CD14-positive monocyte (primary cell): ENCODE measurements at regions not wholly inside any gene's neighbourhood (a gene's known extent, or its start where the extent isn't known, plus 50 kb on each side); places are given as distances from the start of the nearest gene placed in this dataset.

Experiments
- DNase-seq, 3 donors: peaks; one replicate each; pipeline ENCODE4 v3.0.0-alpha.2; 2011 to 2022
- H2AFZ ChIP-seq: 2 replicates; pipeline ENCODE4 v1.6.0; 2012; ENCODE audit warnings: mild to moderate bottlenecking, low read depth, low read length, inconsistent platforms; ENCODE audit not compliant: insufficient read depth, poor library complexity, severe bottlenecking
- H3K27ac ChIP-seq, 2 donors: 1 replicate in 1 of 2; 2 replicates in 1 of 2; pipeline ENCODE4 v1.5.1; 2012 to 2013; ENCODE audit warnings: low read length in 2 of 2, control low read depth in 1 of 2, inconsistent platforms in 1 of 2, low read depth in 1 of 2, mild to moderate bottlenecking in 1 of 2
- H3K27me3 ChIP-seq, 2 donors: one replicate each; pipeline versions ENCODE4 v1.6.0 to v1.6.1; 2011 to 2013; ENCODE audit warnings: low read length in 2 of 2; ENCODE audit not compliant: control insufficient read depth in 2 of 2, insufficient read depth in 2 of 2
- H3K36me3 ChIP-seq, 2 donors: replicated peaks in 1 of 2; 1 replicate in 1 of 2; 2 replicates in 1 of 2; pipeline versions ENCODE4 v1.5.1 to v1.6.1; 2012 to 2013; ENCODE audit warnings: low read length in 2 of 2, control low read depth in 1 of 2, inconsistent platforms in 1 of 2, mild to moderate bottlenecking in 1 of 2; ENCODE audit not compliant: insufficient read depth in 2 of 2, control insufficient read depth in 1 of 2
- H3K4me1 ChIP-seq, 2 donors: 1 replicate in 1 of 2; 2 replicates in 1 of 2; pipeline versions ENCODE4 v1.5.1 to v1.6.1; 2012 to 2013; ENCODE audit warnings: low read length in 2 of 2, control low read depth in 1 of 2, inconsistent platforms in 1 of 2, mild to moderate bottlenecking in 1 of 2, moderate library complexity in 1 of 2; ENCODE audit not compliant: insufficient read depth in 2 of 2, control insufficient read depth in 1 of 2
- H3K4me2 ChIP-seq: replicated peaks from 2 replicates; pipeline ENCODE3; 2012; ENCODE audit warnings: low read length, moderate library complexity, mild to moderate bottlenecking; ENCODE audit not compliant: poor library complexity, severe bottlenecking; ENCODE audit errors: extremely low read depth
- H3K4me3 ChIP-seq, 3 experiments: fragments of 200-600 bp in 1 of 3; sonication (generic) in 1 of 3; replicated peaks in 1 of 3; 1 replicate in 2 of 3; 2 replicates in 1 of 3; pipeline ENCODE4 v1.5.1; 2011 to 2013; ENCODE audit warnings: low read length in 3 of 3, mild to moderate bottlenecking in 3 of 3, control low read depth in 2 of 3, low read depth in 2 of 3, inconsistent platforms in 1 of 3, moderate library complexity in 1 of 3
- H3K79me2 ChIP-seq: 2 replicates; pipeline ENCODE4 v1.6.0; 2012; ENCODE audit warnings: mild to moderate bottlenecking, control low read depth, inconsistent platforms, low read length, moderate library complexity; ENCODE audit not compliant: insufficient read depth
- H3K9ac ChIP-seq: 2 replicates; pipeline ENCODE4 v1.6.0; 2017; ENCODE audit warnings: low read length, mild to moderate bottlenecking; ENCODE audit not compliant: insufficient read depth, poor library complexity, severe bottlenecking
- H3K9me3 ChIP-seq, 2 donors: replicated peaks in 1 of 2; 1 replicate in 1 of 2; 2 replicates in 1 of 2; pipeline versions ENCODE4 v1.5.1 to v1.6.1; 2012 to 2013; ENCODE audit warnings: low read length in 2 of 2, control low read depth in 1 of 2; ENCODE audit not compliant: control insufficient read depth in 1 of 2, insufficient read depth in 1 of 2
- H4K20me1 ChIP-seq: 2 replicates; pipeline ENCODE4 v1.6.0; 2012; ENCODE audit warnings: mild to moderate bottlenecking, low read length, control low read depth, moderate library complexity; ENCODE audit not compliant: insufficient read depth
- H3K27ac Mint-ChIP-seq, 7 donors: one replicate each; pipeline ENCODE4 v1.8.0; 2020; ENCODE audit warnings: mild to moderate bottlenecking in 7 of 7, mixed read lengths in 7 of 7, moderate library complexity in 6 of 7, inconsistent platforms in 2 of 7
- H3K27me3 Mint-ChIP-seq, 3 donors: one replicate each; pipeline ENCODE4 v1.8.0; 2021 to 2022; ENCODE audit warnings: low read depth in 3 of 3, mild to moderate bottlenecking in 3 of 3, mixed read lengths in 3 of 3, moderate library complexity in 3 of 3, inconsistent platforms in 1 of 3
- H3K36me3 Mint-ChIP-seq, 2 donors: one replicate each; pipeline ENCODE4 v1.8.0; 2020; ENCODE audit warnings: mixed read lengths in 2 of 2, inconsistent platforms in 1 of 2, mild to moderate bottlenecking in 1 of 2
- H3K4me1 Mint-ChIP-seq: one replicate; pipeline ENCODE4 v1.8.0; 2020; ENCODE audit warnings: mild to moderate bottlenecking, mixed read lengths
- H3K4me3 Mint-ChIP-seq, 2 donors: one replicate each; pipeline ENCODE4 v1.8.0; 2020; ENCODE audit warnings: mild to moderate bottlenecking in 2 of 2, mixed read lengths in 2 of 2, moderate library complexity in 1 of 2
- H3K9me3 Mint-ChIP-seq, 7 donors: one replicate each; pipeline ENCODE4 v1.8.0; 2020 to 2022; ENCODE audit warnings: mixed read lengths in 7 of 7, mild to moderate bottlenecking in 6 of 7, moderate library complexity in 6 of 7, inconsistent platforms in 2 of 7
- CTCF ChIP-seq: fragments of 200-600 bp; IDR thresholded peaks from one replicate; pipeline ENCODE4 v1.8.0; 2022; ENCODE audit warnings: antibody characterized with exemption, mild to moderate bottlenecking
- WGBS: methylation state at CpG from one replicate; pipeline ENCODE4 v1.1.5; 2013; ENCODE audit warnings: missing lambda C conversion rate; ENCODE audit not compliant: insufficient coverage; 5-methylcytosine and 5-hydroxymethylcytosine counted together
- intact Hi-C, 2 donors: fragments of 100-400 bp; cut with micrococcal nuclease; formaldehyde crosslinking; loops; one replicate each; pipeline versions ENCODE4 v1.15.0 to v1.15.1; 2023

- no peaks in the 10 kb centered on the region for H3K4me1 ChIP-seq
- DNase-seq = no peak
- no peak for TF ChIP-seq CTCF
- no peaks in the 10 kb centered on the region for H4K20me1 ChIP-seq
- Mint-ChIP-seq H3K9me3 (peaks cover 0 to 2% (median 0%) of the 10 kb centered on the region in 7 donors), H3K4me3 (no peak overlapping the region), H3K4me1 (no peaks in the 10 kb centered on the region), H3K27ac (no peak overlapping the region), H3K27me3 (peaks cover 2 to 10% (median 5%) of the 10 kb centered on the region in 3 donors), H3K36me3 (no peaks in the 10 kb centered on the region)
- H3K4me2 ChIP-seq = no peak overlapping the region
- WGBS = 50% methylated on average over 2 of the region's 5 CpGs
- intact Hi-C loops = no loop called here
- no peak overlapping the region for H3K9ac ChIP-seq
- H3K4me3 ChIP-seq = no peak overlapping the region
- no peaks in the 10 kb centered on the region for H3K9me3 ChIP-seq
- H3K36me3 ChIP-seq = no peaks in the 10 kb centered on the region
- no peaks in the 10 kb centered on the region for H3K79me2 ChIP-seq
- H2AFZ ChIP-seq = no peak overlapping the region
- no peak overlapping the region for H3K27ac ChIP-seq
- H3K27me3 ChIP-seq = peaks cover 0 to 2% of the 10 kb centered on the region in 2 donors
Observed at GRCh38 chr5:74054139-74054538, 428.1 kb downstream of the ARHGEF28 start.

GRCh38 chr5:74052441-74053221, 426.6 kb downstream of the ARHGEF28 start:
- Histone ChIP-seq H3K79me2 (no peaks in the 10 kb centered on the region), H3K4me2 (no peak overlapping the region), H4K20me1 (no peaks in the 10 kb centered on the region), H3K4me3 (no peak overlapping the region), H3K27ac (no peak overlapping the region), H2AFZ (no peak overlapping the region), H3K36me3 (no peaks in the 10 kb centered on the region), H3K9ac (no peak overlapping the region), H3K27me3 (peaks cover 0 to 2% of the 10 kb centered on the region in 2 donors), H3K4me1 (no peaks in the 10 kb centered on the region), H3K9me3 (no peaks in the 10 kb centered on the region)
- no peak for DNase-seq
- peaks cover 2 to 10% (median 5%) of the 10 kb centered on the region in 3 donors for H3K27me3 Mint-ChIP-seq
- H3K9me3 Mint-ChIP-seq = peaks cover 0 to 2% (median 0%) of the 10 kb centered on the region in 7 donors
- intact Hi-C loops = no loop called here
- WGBS = 100% methylated on average over 4 of the region's 7 CpGs
- TF ChIP-seq CTCF = no peak
- H3K27ac Mint-ChIP-seq = no peak overlapping the region
- H3K4me3 Mint-ChIP-seq = no peak overlapping the region
- H3K4me1 Mint-ChIP-seq = no peaks in the 10 kb centered on the region
- no peaks in the 10 kb centered on the region for H3K36me3 Mint-ChIP-seq
